ENCODE measurements at regions not wholly inside any gene's neighbourhood (a gene's known extent, or its start where the extent isn't known, plus 50 kb on each side); places are given as distances from the start of the nearest gene placed in this dataset.

GRCh38 chr3:196142202-196142956 lies 60.5 kb upstream of the TFRC start:
- TF ChIP-seq CTCF (conservative IDR thresholded peaks at IDR 0.05): no peak
- Histone ChIP-seq H3K9ac (ENCODE audit: extremely low read depth, insufficient read length, low read length) (no peak overlapping the region), H3K79me2 (ENCODE audit: insufficient read depth, low read length) (no peaks in the 10 kb centered on the region), H4K8ac (replicated peaks; ENCODE audit: insufficient read length, low read depth, low read length) (no peak overlapping the region), H4K91ac (ENCODE audit: insufficient read length, low read depth, low read length) (no peak overlapping the region), H3K14ac (ENCODE audit: insufficient read depth, low read length) (no peak overlapping the region; the same call in 1 of the 2 replicates), H2BK5ac (ENCODE audit: insufficient read length, low read length) (no peak overlapping the region), H4K5ac (ENCODE audit: insufficient read length, low read depth, low read length) (no peak overlapping the region), H3K23ac (ENCODE audit: insufficient read length, low read depth, low read length) (no peak overlapping the region), H2BK15ac (ENCODE audit: low read depth, low read length) (no peak overlapping the region), H3K27me3 (ENCODE audit: insufficient read depth, low read length) (no peaks in the 10 kb centered on the region), H3K9me3 (ENCODE audit: control insufficient read depth, low read depth, low read length) (no peaks in the 10 kb centered on the region), H2BK20ac (ENCODE audit: low read depth, low read length, poor library complexity, severe bottlenecking) (no peak overlapping the region), H2BK12ac (ENCODE audit: insufficient read length, low read depth, low read length) (no peak overlapping the region), H3K4me1 (ENCODE audit: insufficient read depth, low read length) (peaks cover 3% of the 10 kb centered on the region; the same call in 1 of the 2 replicates), H2BK120ac (ENCODE audit: low read depth, low read length, poor library complexity, severe bottlenecking) (no peak overlapping the region), H3K23me2 (ENCODE audit: insufficient read length, low read depth, low read length, poor library complexity, severe bottlenecking) (no peaks in the 10 kb centered on the region), H3K27ac (ENCODE audit: insufficient read length, low read depth, low read length) (no peak overlapping the region), H2AFZ (ENCODE audit: low read length) (no peak overlapping the region), H3K56ac (ENCODE audit: insufficient read length, low read depth, low read length) (no peak overlapping the region), H3T11ph (ENCODE audit: low read length) (no peak overlapping the region), H3K4me2 (ENCODE audit: insufficient read depth, insufficient read length, low read length) (no peak overlapping the region), H3K18ac (ENCODE audit: insufficient read length, low read depth, low read length) (no peak overlapping the region), H4K20me1 (ENCODE audit: control insufficient read depth, insufficient read depth, insufficient read length) (no peaks in the 10 kb centered on the region), H3K4ac (ENCODE audit: low read depth, low read length) (no peak overlapping the region), H3K79me1 (ENCODE audit: insufficient read depth, low read depth, low read length, poor library complexity, severe bottlenecking) (no peaks in the 10 kb centered on the region), H2AK5ac (ENCODE audit: insufficient read length, low read length) (no peak overlapping the region)
- no peak overlapping the region for H3K4me3 Mint-ChIP-seq
- peaks cover 7 to 11% of the 10 kb centered on the region in 2 experiments; a peak in 4 of 5 replicates for H3K9me3 Mint-ChIP-seq
- no peak for DNase-seq
- H3K36me3 Mint-ChIP-seq (ENCODE audit: insufficient read depth in 1 of 3, low read depth in 3 of 3): no peaks in the 10 kb centered on the region; a peak in 2 of 7 replicates
- no peaks in the 10 kb centered on the region; the same call in 1 of the 2 replicates for H3K27me3 Mint-ChIP-seq (ENCODE audit: low read depth)
- no peak overlapping the region for H3K27ac Mint-ChIP-seq
- H3K4me1 Mint-ChIP-seq: peaks cover 27 to 47% of the 10 kb centered on the region in 2 experiments
- WGBS (ENCODE audit: extremely low coverage, insufficient read length, low lambda C conversion rate): no CpG with 5 or more reads among the region's 16 CpGs

Data from H9 (cell line).